HG02678 (cell line): ENCODE measurements at regions not wholly inside any gene's neighbourhood (a gene's known extent, or its start where the extent isn't known, plus 50 kb on each side); places are given as distances from the start of the nearest gene placed in this dataset.
"Not testable (repeated sequence)": the region's sequence is repeated elsewhere in the genome, so short reads cannot be mapped to it uniquely, and the experiment has no call there.

Experiments
- ATAC-seq: cut with Tn5 transposase; IDR thresholded peaks from one replicate; pipeline ENCODE4 v1.9.1; 2021; ENCODE audit warnings: mild to moderate bottlenecking, moderate library complexity; ENCODE audit not compliant: unreplicated experiment

DNA sequence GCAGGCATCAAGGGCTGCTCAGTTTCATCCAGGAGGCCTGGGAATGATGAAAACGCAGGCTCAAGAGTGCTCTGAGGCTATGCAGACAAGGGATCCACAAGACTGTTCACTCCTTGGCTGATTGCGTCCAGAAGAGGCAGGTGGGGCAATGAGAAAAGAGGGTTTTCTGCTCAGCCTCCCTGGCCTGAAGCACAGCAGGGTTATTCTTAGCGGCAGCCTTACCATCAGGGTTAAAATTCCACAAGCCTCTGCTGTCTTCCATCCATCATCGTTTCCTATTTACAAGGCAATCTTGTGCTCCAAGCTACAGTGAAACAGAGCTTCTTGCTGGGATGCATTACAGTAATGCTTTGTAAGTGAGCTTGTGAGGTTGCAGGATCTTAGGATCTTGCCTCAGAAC, 129.4 kb upstream of the SHH start:
- ATAC-seq, result no peak

DNA sequence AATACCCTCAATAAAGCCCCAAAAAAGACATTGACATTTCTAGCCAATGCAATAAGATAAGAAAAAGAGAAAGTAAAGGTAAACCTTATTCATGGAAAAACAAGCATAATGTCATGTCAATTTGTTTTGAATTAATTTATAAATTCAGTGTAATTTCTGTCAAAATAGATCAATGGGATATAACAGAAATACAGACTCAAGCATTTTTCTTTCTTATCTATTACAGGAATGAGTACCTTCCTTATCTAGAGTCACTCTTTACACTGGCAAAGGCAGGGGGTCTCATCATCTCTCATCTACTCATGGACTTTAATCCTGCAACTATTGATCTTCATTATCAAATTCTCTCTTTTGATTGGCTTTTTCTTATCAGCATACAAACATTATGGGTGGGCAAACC, 127.1 kb upstream of the SHH start:
- ATAC-seq, result no peak

DNA sequence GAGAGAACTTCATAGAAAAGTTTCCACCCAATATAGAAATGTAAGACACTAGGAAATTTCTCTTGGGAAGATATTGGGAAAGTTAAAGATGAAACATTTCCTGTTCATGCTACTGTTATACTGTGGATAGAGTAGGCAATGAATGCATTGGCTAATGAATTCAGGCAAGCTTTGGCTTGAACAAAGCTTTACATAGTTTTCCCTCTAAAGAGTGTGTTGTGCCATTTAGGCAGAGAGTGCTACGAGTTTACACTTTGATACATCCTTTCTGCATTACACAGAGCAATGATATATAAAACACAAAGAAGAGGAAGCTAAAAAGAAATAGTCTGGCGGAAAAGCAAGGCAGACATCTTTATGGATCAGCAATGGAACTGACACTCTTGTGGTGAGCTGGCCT, 125.9 kb upstream of the SHH start:
- no peak for ATAC-seq

DNA sequence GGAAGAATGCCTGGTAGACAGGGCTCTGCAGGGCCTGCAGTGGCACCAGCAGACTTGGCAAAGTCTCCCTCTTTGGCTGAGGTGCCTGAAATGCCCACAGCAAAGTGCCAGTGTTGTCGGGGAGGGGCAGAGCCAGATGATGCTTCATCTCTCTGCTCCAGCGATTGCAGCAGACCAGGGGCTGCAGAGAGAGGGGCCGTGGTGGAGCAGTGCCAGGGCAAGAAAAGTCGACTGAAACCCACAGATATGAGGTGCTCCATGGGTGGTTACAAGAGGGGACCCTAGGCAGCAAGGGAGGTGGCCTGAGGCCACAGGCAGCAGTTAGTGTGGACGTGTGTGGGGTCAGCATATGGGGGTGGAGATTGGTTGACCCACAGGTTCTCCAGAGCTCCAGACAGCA, 123.5 kb upstream of the SHH start:
- no peak for ATAC-seq

DNA sequence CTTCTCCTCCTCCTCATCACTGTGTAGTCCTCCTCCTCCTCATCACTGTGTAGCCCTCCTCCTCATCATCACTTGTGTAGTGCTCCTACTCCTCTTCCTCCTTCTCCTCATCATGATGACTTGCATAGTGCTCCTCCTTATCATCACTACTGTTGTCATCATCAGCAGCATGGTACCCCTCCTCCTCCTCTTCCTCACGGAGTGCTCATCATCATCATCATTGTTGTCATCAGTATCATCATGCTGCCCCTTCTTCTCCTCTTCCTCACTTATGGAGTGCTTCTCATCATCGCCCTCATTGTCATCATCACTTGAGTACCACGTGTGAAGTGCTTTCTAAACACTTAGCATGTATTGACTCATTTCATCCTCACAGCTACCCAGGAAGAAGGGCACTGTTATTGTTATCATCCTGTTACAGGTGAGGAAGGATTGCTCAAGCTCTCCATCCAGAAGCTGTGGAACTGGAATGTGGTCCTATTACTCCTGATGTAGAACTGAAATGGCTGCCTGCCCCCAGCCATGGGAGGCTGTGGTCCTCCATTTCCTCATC, 122.8 kb upstream of the SHH start:
- no peak for ATAC-seq

DNA sequence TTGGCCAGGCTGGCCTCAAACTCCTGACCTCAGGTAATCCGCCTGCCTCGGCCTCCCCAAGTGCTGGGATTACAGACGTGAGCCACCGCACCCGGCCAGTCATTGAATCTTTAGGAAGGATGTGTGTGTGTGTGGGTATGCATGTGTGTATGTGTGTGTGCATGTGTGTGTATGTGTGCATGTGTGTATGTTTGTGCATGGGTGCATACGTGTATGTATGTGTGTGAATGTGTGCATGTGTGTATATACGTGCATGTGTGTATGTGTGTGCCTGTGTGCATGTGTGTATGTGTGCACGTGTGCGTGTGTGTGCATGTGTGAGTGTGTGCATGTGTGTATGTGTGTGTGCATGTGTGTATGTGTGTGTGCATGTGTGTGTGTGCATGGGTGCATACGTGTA, 120.1 kb upstream of the SHH start:
- not testable (repeated sequence) for ATAC-seq

DNA sequence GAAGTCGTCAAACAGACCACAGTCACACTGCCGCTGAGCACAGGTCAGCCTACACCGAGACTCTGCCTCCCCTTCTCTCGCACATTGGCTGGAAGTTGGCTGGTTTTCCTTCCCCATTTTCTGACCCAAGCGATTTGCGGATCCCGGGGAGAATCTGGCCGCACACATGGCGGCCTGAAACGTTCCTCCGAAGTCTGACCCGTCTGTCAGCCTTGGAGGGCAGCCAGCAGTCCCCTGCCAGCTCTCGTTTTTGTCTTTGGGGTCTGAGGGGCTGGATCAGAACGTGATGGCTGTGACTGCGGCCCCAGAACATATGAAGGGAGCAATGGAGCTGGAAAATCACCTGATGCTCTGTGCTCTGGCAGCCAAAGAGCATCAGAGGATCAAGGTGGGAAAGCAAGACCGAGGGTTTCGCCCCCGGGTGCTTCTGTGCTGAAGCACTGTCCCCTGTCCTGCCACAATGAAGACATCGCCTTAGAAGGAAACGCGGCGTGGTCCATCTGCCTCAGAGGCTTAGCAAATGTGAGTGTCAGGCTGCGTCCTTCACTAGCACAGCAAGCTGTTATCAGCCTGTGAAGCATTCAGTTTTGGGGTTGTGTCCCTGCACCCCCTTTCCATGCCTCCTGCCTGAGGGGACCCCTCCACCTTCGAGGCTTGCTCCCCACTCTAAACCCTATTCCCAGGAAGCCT, 119.3 kb upstream of the SHH start:
- no peak for ATAC-seq

DNA sequence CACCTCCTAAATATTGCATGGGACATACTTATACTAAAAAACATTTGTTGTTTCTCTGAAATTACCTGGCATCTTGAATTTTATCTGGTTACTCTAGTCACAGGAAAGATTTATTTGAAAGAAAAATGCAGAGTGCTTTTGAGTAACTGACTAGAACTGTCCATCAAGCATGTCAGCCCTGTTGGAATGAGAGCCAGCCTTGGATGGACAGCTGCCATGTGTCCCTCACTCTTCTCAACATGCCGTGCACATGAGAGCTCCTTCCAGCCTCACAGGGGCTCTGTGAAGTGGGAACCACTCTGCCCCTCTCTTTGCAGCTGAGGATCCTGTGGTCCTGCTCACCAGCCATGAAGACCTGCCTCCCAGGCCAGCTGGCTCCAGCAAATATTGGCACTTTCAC, 118.3 kb upstream of the SHH start:
- ATAC-seq, result no peak

DNA sequence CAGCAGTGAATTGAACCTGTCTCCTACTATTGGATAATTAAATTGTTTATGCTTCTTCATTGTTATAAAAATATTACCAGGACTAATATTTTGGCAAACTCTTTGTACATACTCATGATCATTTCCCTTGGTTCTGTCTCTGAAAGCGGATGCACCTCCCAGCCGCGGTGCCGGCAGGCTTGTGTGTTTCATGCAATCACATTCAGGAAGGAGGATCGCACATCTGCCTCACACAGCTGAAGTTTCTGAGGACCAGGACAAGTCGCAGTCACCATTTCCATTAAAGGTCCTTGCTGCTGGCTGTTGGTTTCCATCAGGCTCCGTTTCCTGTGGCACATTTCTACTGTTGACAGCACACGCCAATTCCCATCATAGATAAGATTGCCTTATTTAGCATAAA, 117.8 kb upstream of the SHH start:
- ATAC-seq, result no peak

DNA sequence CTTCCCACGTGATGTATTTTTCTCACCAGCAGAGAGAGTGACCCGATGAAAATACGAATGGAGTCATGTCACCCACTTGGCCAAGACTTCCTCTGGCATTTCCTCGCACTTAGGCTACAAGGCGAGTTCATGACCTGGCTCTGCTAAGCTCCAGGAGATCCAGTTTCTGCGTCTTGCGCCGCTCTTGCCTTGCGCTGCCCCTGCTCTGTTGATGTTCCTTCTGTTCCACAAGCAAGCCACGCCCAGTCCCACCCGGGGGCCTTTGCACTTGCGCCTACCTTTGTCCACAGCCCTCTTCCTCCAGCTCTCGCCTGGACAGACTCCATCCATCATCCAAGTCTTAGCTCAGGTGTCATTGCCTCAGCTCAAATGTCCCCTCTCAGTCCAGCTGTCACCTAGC, 116.3 kb upstream of the SHH start:
- ATAC-seq, result no peak

DNA sequence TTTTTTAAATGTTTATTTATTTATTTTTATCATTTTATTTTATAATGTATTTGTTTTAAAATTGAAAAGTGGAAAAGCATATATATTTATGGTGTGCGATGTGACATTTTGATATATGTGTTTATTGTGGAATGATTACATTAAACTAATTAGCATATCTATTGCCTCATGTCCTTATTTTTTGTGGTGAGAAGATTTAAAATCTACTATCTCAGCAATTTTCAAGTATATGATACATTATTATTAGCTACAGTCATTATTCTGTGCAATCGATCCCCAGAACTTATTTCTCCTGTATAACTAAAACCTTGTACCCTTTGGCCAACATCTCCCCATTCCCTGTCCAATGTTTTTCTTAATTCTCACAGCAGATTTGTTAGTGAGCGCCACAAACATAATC, 115.6 kb upstream of the SHH start:
- no peak for ATAC-seq

DNA sequence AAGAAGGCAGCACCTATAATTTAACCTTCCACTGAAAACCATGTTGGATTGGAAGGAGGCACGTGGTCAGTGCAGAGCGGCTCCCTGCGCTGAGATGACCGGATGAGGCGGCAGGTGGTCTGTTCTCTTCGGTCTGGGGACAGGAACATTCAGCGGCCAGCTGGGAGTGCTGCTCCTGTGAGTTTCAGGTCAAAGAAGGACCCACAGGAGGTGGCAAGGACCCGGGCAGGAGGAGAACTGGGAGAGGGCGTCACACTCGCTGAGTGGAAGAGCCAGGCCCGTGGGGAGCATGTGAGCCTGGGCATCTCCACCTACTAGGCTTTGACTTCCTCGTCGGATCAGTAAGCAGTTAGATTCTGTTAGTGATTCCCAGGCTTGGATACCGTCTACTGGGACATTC, 113.4 kb upstream of the SHH start:
- ATAC-seq, result no peak

DNA sequence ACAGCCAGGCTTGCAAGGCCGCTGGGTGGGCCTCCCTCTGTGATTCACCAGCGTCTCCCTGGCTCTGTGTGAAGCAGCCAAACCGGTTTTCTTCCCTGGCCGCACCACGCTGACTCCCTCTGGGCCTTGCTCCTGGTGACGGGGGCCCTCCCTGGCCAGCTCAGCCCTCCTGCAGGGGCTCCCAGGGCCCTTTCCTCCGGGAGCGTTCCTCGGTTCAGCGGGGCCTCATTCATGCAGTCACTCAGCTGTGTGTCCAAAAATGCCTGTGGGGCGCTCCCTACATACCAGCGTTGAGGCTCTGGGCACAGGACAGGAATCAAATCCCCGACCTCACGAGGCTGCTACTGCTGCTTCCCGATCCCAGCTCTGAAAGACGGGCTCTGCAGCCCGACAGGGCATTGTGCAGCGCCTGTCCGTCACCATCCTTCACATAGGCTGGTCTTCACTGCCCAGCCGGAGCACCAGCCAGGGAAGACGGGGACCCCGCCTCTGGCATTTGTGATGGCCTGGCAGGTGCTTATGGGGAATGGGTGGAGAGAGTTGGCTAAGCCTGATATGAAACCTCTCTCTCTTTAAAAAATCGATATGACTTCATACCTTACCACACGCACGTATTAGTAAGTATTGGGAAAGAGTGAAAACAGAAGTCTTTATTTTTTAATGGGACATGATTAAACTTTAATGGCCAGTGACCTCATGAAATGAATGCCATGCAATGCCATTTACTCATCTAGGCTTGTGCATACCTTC, 110.0 kb upstream of the SHH start:
- no peak for ATAC-seq

DNA sequence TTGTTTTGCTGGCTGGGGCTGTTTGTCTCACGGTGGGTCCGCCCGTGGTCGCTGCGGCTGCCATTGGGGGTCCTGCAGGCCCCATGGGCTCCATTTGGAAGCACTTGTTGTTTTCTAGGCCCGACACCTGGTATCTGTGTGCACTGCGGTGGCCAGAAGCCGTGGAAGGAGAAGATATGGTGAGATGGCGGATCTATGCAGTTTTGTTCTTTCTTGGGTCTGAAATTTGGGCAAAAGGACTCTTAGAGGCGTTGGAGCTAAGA, 109.5 kb upstream of the SHH start:
- no peak for ATAC-seq

DNA sequence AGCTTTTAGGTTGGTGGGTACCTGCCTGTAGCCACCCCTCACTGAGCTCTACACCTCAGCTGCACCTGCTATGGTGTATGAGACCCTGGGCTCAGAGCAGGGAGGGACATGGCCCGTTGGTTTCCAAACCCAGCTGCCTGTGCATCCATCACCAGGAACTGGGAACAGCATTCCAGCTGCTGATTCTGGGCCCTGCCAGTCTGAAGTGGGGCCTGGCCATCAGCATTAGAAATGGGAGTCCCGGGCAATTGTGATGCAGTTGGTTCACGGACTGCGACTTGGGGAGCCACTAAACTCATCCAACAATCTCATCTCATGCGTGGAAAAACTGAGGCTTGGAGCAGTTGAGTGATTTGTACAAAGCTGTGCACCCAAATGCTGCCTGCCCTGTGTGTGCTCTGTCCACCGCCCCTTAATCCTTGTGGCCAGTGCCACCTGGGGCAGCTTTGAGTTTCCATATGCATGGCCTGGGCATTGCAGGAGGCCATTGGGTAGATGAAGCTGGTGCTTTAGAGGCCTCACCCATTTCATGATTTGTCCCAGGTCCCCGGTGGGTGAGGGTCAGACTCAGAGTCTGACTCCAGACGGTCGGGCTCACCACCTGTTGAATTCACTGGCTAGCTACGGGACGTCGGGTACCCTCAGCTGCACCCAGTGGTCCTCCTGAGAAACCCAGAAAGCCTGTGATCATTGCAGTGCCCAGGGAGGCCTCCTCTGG, 109.0 kb upstream of the SHH start:
- ATAC-seq, result no peak

DNA sequence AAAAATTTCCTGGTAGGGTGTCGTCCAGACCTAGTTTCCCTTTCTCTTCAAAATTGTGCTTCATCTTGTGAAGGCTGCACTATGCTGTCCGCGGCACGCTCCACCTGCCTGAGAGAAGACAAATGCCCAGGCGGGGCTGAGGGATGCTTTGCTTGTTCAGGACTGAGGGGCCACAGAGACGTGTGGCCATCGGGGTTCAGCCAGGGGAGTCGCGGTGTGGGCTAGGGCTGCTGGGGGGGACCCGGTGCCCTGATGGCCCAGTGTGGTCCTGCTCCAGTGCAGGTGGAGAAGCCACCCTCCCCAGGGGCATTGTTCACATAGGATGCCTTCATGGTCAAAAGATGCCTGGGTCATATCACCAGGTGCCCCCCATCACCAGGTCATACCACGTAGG, 107.8 kb upstream of the SHH start:
- ATAC-seq, result no peak

DNA sequence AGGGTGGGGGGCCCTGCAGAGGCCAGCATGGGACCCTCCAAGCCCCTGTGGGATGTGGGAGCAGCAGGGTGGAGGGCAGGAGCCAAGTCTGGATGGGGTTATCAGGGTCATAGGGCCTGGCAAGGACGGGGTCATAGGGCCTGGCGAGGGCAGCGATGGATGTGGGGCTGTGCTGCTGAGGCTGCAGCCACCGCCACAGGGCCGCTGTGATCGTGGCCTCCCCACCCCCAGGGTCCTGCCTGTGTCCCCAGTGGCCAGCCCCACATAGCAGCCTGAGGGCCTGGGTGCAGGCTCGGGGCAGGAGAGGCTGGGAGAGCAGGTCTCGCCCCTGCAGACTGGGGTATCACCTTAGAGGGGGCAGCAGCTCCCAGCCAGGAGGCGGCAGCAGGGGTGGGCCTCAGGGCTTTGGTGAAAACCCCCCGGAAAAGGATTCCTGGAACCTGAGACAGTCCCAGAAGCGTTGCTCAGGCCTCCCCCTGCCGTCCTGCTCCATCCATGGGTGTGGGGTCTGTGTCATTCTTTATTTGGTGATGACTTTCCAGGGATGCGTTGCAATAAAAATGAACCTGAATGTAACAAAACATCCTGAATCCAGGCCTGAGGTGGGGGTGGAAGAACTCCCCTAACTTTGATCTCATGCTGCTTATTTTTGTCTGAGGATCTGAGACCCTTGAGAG, 107.3 kb upstream of the SHH start:
- no peak for ATAC-seq

DNA sequence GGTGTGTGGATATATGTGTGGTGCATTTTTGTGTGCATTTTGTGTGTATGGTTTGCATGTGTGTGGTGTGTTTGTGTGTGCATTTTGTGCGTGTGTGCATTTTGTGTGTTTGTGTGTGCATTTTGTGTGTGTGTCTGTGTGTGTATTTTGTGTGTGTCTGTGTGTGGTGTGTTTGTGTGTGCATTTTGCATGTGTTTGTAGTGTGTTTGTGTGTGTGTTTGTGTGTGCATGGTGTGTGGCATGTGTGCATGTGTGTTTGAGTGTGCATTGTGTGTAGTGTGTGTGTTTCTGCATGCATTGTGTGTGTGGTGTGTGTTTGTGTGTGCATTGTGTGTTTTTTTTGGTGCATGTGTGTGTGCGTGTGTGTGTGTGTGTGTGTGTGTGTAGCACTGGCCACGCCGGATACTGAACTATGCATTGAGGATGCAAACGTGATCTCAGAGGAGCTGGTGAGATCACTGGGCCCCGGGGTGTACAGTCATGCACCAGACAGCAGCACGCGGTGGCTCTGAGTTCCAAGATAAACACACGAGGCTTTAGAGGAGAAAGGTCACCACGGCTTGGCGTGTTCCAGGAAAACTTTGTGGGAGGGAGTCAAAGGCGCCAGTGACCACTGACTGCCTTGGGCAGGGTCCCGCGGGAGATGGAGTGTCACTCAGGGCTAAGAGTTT, 106.6 kb upstream of the SHH start:
- no peak for ATAC-seq

DNA sequence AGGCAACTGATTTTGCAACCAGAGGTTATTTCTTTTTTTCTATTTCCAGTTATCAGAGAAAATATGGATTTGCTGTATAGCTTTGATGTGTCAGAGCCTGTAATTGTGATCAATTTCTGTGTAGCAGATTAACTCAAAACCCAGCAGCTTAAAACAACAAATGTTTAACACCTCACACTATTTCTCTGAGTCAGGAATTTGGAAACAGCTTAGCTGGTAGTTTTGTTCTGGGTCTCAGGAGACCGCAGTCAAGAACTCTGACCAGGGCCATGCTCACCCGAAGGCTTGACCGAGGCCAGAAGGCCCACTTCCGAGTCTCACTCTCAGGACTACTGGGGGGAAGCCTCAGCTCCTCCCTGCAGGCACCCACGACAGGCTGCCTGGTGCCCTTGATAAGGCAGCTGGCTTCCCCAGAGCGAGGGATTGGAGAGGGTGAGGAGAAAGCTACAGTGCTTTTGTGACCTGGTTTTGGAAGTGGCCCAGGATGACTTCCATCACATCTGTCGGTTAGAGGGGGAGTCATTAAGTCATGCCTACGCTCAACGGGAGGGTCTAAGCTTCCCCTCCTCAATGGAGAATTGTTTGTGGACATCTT, 105.7 kb upstream of the SHH start:
- no peak for ATAC-seq

DNA sequence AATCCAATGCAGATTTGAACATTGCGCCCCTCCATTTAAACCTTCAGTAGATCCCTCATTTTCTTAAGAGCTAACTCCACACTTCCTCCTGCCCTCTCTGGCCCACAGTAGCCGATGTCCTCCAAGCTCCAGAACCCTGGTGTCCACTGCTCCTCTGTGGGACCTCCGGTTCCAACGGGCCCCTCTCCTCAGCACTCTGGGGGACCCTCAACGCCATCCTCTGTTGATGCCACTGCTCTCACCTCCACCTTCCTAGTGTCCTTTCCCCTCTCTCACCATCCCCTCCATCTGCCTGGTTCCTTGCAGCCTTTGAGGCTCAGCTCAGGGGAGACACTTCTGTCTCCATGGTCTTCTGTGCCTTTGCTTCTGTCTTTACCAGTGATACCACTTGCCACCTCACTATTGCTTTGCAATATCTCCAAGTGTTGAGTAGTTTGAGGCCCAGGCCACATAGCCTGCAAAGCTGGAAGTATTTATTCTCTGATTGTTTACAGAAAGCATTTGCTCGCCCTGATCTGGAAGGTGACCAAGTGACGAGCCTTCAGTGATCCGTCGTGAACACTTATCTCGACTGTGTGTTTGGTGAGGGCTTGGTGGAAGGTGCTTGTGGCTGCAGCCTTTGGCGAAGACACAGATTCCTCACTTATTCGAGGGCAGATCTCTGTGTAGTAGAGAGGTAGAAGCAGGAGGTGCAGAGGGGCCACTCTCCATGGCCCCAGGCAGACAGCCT, 104.8 kb upstream of the SHH start:
- ATAC-seq, result no peak
